H1 (cell line): ENCODE measurements at regions not wholly inside any gene's neighbourhood (a gene's known extent, or its start where the extent isn't known, plus 50 kb on each side); places are given as distances from the start of the nearest gene placed in this dataset.

Experiments used
- CHD1 ChIP-seq: IDR thresholded peaks from 2 replicates; pipeline ENCODE4 v1.6.1; 2012; ENCODE audit warnings: low read depth, low read length, improper control_type of control experiment
- EGR1 ChIP-seq: IDR thresholded peaks from 2 replicates; pipeline ENCODE4 v1.6.1; 2011; ENCODE audit warnings: low read depth, low read length, borderline replicate concordance
- EP300 ChIP-seq, 2 experiments: IDR thresholded peaks; 1 replicate in 1 of 2; 2 replicates in 1 of 2; pipeline ENCODE4 v1.6.1; 2011 to 2012; ENCODE audit warnings: low read depth in 2 of 2, low read length in 2 of 2, mild to moderate bottlenecking in 2 of 2, borderline replicate concordance in 1 of 2, inconsistent platforms in 1 of 2, moderate library complexity in 1 of 2
- EZH2 ChIP-seq: fragments of 200-600 bp; sonication (generic); IDR thresholded peaks from 2 replicates; pipeline ENCODE4 v1.7.1; 2012; ENCODE audit warnings: low read depth, mild to moderate bottlenecking, moderate library complexity, low read length, inconsistent platforms; ENCODE audit not compliant: severe bottlenecking
- MAFK ChIP-seq: IDR thresholded peaks from 2 replicates; pipeline ENCODE4 v1.6.1; 2012; ENCODE audit warnings: low read depth, mild to moderate bottlenecking, improper control_type of control experiment, low read length
- NRF1 ChIP-seq: IDR thresholded peaks from 2 replicates; pipeline ENCODE4 v1.6.1; 2011; ENCODE audit warnings: mild to moderate bottlenecking, low read depth, low read length, improper control_type of control experiment
- POLR2AphosphoS5 ChIP-seq: IDR thresholded peaks from 2 replicates; pipeline ENCODE4 v1.6.1; 2011; ENCODE audit warnings: low read depth, low read length
- RFX5 ChIP-seq: IDR thresholded peaks from 2 replicates; pipeline ENCODE4 v1.6.1; 2011; ENCODE audit warnings: low read depth, low read length, improper control_type of control experiment, borderline replicate concordance
- SUZ12 ChIP-seq: fragments of 200-600 bp; sonication (generic); IDR thresholded peaks from 2 replicates; pipeline ENCODE4 v1.6.1; 2012; ENCODE audit warnings: mild to moderate bottlenecking, inconsistent platforms, low read length, moderate library complexity, mixed read lengths
- TF ChIP-seq, protein P1 (sequence below), 3 experiments: IDR thresholded peaks; 1 replicate in 2 of 3; 2 replicates in 1 of 3; pipeline versions ENCODE4 v1.5.1 to v1.6.1; 2011; ENCODE audit warnings: low read length in 3 of 3, mild to moderate bottlenecking in 3 of 3, inconsistent platforms in 2 of 3, low read depth in 1 of 3, moderate library complexity in 1 of 3; ENCODE audit not compliant: insufficient read depth in 1 of 3; ENCODE audit errors: control extremely low read depth in 1 of 3
- TF ChIP-seq, protein P2 (sequence below): IDR thresholded peaks from 2 replicates; pipeline ENCODE4 v1.6.1; 2011; ENCODE audit warnings: low read depth, mild to moderate bottlenecking, low read length; ENCODE audit not compliant: insufficient read depth
- TF ChIP-seq, protein P3 (sequence below): IDR thresholded peaks from 2 replicates; pipeline ENCODE4 v1.6.1; 2012; ENCODE audit warnings: low read length, inconsistent platforms
- TF ChIP-seq, protein P4 (sequence below): IDR thresholded peaks from 2 replicates; pipeline ENCODE4 v1.6.1; 2012; ENCODE audit warnings: inconsistent platforms

DNA sequence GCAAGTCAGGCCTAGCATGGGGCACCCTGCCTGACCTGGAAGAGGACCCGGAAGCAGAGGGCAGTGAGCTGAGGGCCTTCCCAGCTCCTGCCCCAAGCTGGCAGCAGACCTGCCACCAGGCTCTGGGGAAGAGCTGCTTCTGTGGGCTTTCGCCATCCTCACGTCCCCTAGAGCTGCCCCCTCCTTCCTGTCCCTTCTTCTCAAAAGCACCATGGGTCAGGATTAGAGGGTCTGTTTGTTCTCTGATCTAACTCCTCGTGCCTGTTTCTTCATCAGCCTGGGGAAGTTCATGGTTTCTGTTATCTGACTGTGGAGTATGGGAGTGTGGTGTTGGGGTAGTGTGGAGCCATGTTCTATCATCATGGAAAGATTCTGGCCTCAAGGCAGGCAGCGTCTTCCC lies 58.4 kb upstream of the POLG start:
- TF ChIP-seq EZH2 = no peak
- TF ChIP-seq, protein P1, sequence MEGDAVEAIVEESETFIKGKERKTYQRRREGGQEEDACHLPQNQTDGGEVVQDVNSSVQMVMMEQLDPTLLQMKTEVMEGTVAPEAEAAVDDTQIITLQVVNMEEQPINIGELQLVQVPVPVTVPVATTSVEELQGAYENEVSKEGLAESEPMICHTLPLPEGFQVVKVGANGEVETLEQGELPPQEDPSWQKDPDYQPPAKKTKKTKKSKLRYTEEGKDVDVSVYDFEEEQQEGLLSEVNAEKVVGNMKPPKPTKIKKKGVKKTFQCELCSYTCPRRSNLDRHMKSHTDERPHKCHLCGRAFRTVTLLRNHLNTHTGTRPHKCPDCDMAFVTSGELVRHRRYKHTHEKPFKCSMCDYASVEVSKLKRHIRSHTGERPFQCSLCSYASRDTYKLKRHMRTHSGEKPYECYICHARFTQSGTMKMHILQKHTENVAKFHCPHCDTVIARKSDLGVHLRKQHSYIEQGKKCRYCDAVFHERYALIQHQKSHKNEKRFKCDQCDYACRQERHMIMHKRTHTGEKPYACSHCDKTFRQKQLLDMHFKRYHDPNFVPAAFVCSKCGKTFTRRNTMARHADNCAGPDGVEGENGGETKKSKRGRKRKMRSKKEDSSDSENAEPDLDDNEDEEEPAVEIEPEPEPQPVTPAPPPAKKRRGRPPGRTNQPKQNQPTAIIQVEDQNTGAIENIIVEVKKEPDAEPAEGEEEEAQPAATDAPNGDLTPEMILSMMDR (IDR thresholded peaks at IDR 0.05; ENCODE audit: control extremely low read depth in 1 of 3, insufficient read depth in 1 of 3, low read depth in 1 of 3, low read length in 3 of 3) = no peak
- no peak for TF ChIP-seq POLR2AphosphoS5
- TF ChIP-seq, protein P2, sequence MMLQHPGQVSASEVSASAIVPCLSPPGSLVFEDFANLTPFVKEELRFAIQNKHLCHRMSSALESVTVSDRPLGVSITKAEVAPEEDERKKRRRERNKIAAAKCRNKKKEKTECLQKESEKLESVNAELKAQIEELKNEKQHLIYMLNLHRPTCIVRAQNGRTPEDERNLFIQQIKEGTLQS = no peak
- TF ChIP-seq CHD1 = no peak
- TF ChIP-seq MAFK = no peak
- no peak for TF ChIP-seq SUZ12
- TF ChIP-seq RFX5 = no peak
- TF ChIP-seq, protein P3, sequence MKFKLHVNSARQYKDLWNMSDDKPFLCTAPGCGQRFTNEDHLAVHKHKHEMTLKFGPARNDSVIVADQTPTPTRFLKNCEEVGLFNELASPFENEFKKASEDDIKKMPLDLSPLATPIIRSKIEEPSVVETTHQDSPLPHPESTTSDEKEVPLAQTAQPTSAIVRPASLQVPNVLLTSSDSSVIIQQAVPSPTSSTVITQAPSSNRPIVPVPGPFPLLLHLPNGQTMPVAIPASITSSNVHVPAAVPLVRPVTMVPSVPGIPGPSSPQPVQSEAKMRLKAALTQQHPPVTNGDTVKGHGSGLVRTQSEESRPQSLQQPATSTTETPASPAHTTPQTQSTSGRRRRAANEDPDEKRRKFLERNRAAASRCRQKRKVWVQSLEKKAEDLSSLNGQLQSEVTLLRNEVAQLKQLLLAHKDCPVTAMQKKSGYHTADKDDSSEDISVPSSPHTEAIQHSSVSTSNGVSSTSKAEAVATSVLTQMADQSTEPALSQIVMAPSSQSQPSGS = no peak
- TF ChIP-seq EP300 (IDR thresholded peaks at IDR 0.05; ENCODE audit: borderline replicate concordance in 1 of 2, low read depth in 2 of 2, low read length in 2 of 2) = no peak
- TF ChIP-seq EGR1 = no peak
- no peak for TF ChIP-seq NRF1
- TF ChIP-seq, protein P4, sequence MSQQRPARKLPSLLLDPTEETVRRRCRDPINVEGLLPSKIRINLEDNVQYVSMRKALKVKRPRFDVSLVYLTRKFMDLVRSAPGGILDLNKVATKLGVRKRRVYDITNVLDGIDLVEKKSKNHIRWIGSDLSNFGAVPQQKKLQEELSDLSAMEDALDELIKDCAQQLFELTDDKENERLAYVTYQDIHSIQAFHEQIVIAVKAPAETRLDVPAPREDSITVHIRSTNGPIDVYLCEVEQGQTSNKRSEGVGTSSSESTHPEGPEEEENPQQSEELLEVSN = no peak
